Subcutaneous abdominal adipose tissue (tissue), 5 donors: ENCODE measurements at regions not wholly inside any gene's neighbourhood (a gene's known extent, or its start where the extent isn't known, plus 50 kb on each side); places are given as distances from the start of the nearest gene placed in this dataset.
"Not testable (repeated sequence)": the region's sequence is repeated elsewhere in the genome, so short reads cannot be mapped to it uniquely, and the experiment has no call there.

Experiments used
- H3K27ac ChIP-seq: one replicate; pipeline ENCODE4 v1.7.0; 2013; ENCODE audit warnings: low read depth, mild to moderate bottlenecking, inconsistent platforms, low read length, moderate library complexity
- H3K27me3 ChIP-seq, 5 donors: one replicate each; pipeline ENCODE4 v1.7.0; 2013; ENCODE audit warnings: low read length in 5 of 5, inconsistent platforms in 1 of 5; ENCODE audit not compliant: control insufficient read depth in 5 of 5, insufficient read depth in 4 of 5
- H3K36me3 ChIP-seq, 5 donors: one replicate each; pipeline ENCODE4 v1.7.0; 2013; ENCODE audit warnings: low read length in 5 of 5; ENCODE audit not compliant: control insufficient read depth in 5 of 5, insufficient read depth in 5 of 5
- H3K4me1 ChIP-seq, 5 donors: one replicate each; pipeline ENCODE4 v1.7.0; 2013; ENCODE audit warnings: low read length in 5 of 5, mild to moderate bottlenecking in 3 of 5, moderate library complexity in 1 of 5; ENCODE audit not compliant: control insufficient read depth in 5 of 5, insufficient read depth in 5 of 5
- H3K4me3 ChIP-seq, 5 donors: one replicate each; pipeline ENCODE4 v1.7.0; 2013; ENCODE audit warnings: low read length in 5 of 5, low read depth in 1 of 5
- H3K9ac ChIP-seq, 5 donors: one replicate each; pipeline ENCODE4 v1.7.0; 2013; ENCODE audit warnings: low read length in 5 of 5, mild to moderate bottlenecking in 4 of 5, moderate library complexity in 3 of 5
- H3K9me3 ChIP-seq, 5 donors: one replicate each; pipeline ENCODE4 v1.7.0; 2013; ENCODE audit warnings: low read length in 5 of 5; ENCODE audit not compliant: control insufficient read depth in 5 of 5
- donor health status: healthy.
- donor health status: healthy.
- donor health status: healthy.
- donor health status: healthy.
- donor health status: healthy.

GRCh38 chrX:9377216-9377615 is 87.6 kb upstream of the TBL1X start:
- not testable (repeated sequence) for H3K36me3 ChIP-seq, H3K4me3 ChIP-seq, H3K4me1 ChIP-seq, H3K9ac ChIP-seq, H3K27ac ChIP-seq, H3K9me3 ChIP-seq
- peaks cover 2 to 14% (median 5%) of the 10 kb centered on the region in 5 donors for H3K27me3 ChIP-seq

- Histone ChIP-seq H3K9me3 (peaks cover 0 to 3% (median 0%) of the 10 kb centered on the region in 5 donors), H3K4me1 (no peaks in the 10 kb centered on the region), H3K9ac (no peak overlapping the region), H3K27me3 (peaks cover 2 to 14% (median 5%) of the 10 kb centered on the region in 5 donors), H3K27ac (no peak overlapping the region), H3K4me3 (no peak overlapping the region), H3K36me3 (no peaks in the 10 kb centered on the region)
Measured at GRCh38 chrX:9378980-9379696, 85.7 kb upstream of the TBL1X start.

GRCh38 chrX:9379697-9380551 is 84.9 kb upstream of the TBL1X start:
- Histone ChIP-seq H3K36me3 (no peaks in the 10 kb centered on the region), H3K9ac (no peak overlapping the region), H3K4me3 (no peak overlapping the region), H3K4me1 (no peaks in the 10 kb centered on the region), H3K9me3 (peaks cover 0 to 3% (median 0%) of the 10 kb centered on the region in 5 donors), H3K27me3 (peaks cover 2 to 14% (median 5%) of the 10 kb centered on the region in 5 donors), H3K27ac (no peak overlapping the region)

GRCh38 chrX:9383655-9384054 is 81.2 kb upstream of the TBL1X start:
- Histone ChIP-seq H3K4me3 (no peak overlapping the region), H3K4me1 (no peaks in the 10 kb centered on the region), H3K36me3 (no peaks in the 10 kb centered on the region), H3K9me3 (peaks cover 0 to 3% (median 0%) of the 10 kb centered on the region in 5 donors), H3K9ac (no peak overlapping the region), H3K27ac (no peak overlapping the region), H3K27me3 (peaks cover 0 to 14% (median 9%) of the 10 kb centered on the region in 5 donors)

GRCh38 chrX:9388450-9388849 is 76.4 kb upstream of the TBL1X start:
- H3K4me3 ChIP-seq: no peak overlapping the region
- H3K27me3 ChIP-seq: peaks cover 0 to 9% (median 0%) of the 10 kb centered on the region in 5 donors
- no peaks in the 10 kb centered on the region for H3K4me1 ChIP-seq
- no peak overlapping the region for H3K9ac ChIP-seq
- no peaks in the 10 kb centered on the region for H3K36me3 ChIP-seq
- no peak overlapping the region for H3K27ac ChIP-seq
- peaks cover 0 to 3% (median 0%) of the 10 kb centered on the region in 5 donors for H3K9me3 ChIP-seq

GRCh38 chrX:9390121-9390520 is 74.7 kb upstream of the TBL1X start:
- Histone ChIP-seq H3K9ac (no peak overlapping the region), H3K9me3 (peaks cover 0 to 3% (median 0%) of the 10 kb centered on the region in 5 donors), H3K4me1 (no peaks in the 10 kb centered on the region), H3K4me3 (no peak overlapping the region), H3K27me3 (peaks cover 0 to 9% (median 0%) of the 10 kb centered on the region in 5 donors), H3K36me3 (no peaks in the 10 kb centered on the region), H3K27ac (no peak overlapping the region)

- Histone ChIP-seq H3K9ac (no peak overlapping the region), H3K27me3 (peaks cover 0 to 9% (median 0%) of the 10 kb centered on the region in 5 donors), H3K36me3 (no peaks in the 10 kb centered on the region), H3K9me3 (peaks cover 0 to 3% (median 0%) of the 10 kb centered on the region in 5 donors), H3K4me3 (no peak overlapping the region), H3K27ac (no peak overlapping the region), H3K4me1 (no peaks in the 10 kb centered on the region)
Measured at GRCh38 chrX:9390693-9391368, 74.0 kb upstream of the TBL1X start.

- H3K27me3 ChIP-seq: peaks cover 0 to 4% (median 3%) of the 10 kb centered on the region in 5 donors
- no peak overlapping the region for H3K9ac ChIP-seq
- H3K4me3 ChIP-seq: no peak overlapping the region
- peaks cover 0 to 5% (median 0%) of the 10 kb centered on the region in 5 donors for H3K4me1 ChIP-seq
- H3K27ac ChIP-seq: no peak overlapping the region
- no peaks in the 10 kb centered on the region for H3K36me3 ChIP-seq
- no peaks in the 10 kb centered on the region for H3K9me3 ChIP-seq
Measured at GRCh38 chrX:9392445-9392844, 72.4 kb upstream of the TBL1X start.

GRCh38 chrX:9393571-9393970 is 71.3 kb upstream of the TBL1X start:
- Histone ChIP-seq H3K4me3 (no peak overlapping the region), H3K27me3 (peaks cover 0 to 4% (median 3%) of the 10 kb centered on the region in 5 donors), H3K9ac (no peak overlapping the region), H3K27ac (no peak overlapping the region), H3K36me3 (no peaks in the 10 kb centered on the region), H3K9me3 (no peaks in the 10 kb centered on the region), H3K4me1 (peaks cover 0 to 5% (median 0%) of the 10 kb centered on the region in 5 donors)
